ENCODE measurements at regions not wholly inside any gene's neighbourhood (a gene's known extent, or its start where the extent isn't known, plus 50 kb on each side); places are given as distances from the start of the nearest gene placed in this dataset.

- Histone ChIP-seq H3K4me3 (no peak overlapping the region), H3K27me3 (no peaks in the 10 kb centered on the region), H3K27ac (no peak overlapping the region), H3K4me1 (no peaks in the 10 kb centered on the region), H3K36me3 (no peaks in the 10 kb centered on the region), H3K9me3 (no peaks in the 10 kb centered on the region)
- TF ChIP-seq, protein P1, sequence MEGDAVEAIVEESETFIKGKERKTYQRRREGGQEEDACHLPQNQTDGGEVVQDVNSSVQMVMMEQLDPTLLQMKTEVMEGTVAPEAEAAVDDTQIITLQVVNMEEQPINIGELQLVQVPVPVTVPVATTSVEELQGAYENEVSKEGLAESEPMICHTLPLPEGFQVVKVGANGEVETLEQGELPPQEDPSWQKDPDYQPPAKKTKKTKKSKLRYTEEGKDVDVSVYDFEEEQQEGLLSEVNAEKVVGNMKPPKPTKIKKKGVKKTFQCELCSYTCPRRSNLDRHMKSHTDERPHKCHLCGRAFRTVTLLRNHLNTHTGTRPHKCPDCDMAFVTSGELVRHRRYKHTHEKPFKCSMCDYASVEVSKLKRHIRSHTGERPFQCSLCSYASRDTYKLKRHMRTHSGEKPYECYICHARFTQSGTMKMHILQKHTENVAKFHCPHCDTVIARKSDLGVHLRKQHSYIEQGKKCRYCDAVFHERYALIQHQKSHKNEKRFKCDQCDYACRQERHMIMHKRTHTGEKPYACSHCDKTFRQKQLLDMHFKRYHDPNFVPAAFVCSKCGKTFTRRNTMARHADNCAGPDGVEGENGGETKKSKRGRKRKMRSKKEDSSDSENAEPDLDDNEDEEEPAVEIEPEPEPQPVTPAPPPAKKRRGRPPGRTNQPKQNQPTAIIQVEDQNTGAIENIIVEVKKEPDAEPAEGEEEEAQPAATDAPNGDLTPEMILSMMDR (IDR thresholded peaks at IDR 0.05): no peak
- TF ChIP-seq POLR2AphosphoS5 (IDR thresholded peaks at IDR 0.05): no peak
- no peak for TF ChIP-seq POLR2A (IDR thresholded peaks at IDR 0.05)
- intact Hi-C loops (cut with DNase I; ENCODE audit: low total_unique reads): no loop called here
- no peak for DNase-seq (ENCODE audit: low spot score in 2 of 2)
Measured at GRCh38 chr21:14836950-14837349, 227.8 kb downstream of the NRIP1 start.

DNA sequence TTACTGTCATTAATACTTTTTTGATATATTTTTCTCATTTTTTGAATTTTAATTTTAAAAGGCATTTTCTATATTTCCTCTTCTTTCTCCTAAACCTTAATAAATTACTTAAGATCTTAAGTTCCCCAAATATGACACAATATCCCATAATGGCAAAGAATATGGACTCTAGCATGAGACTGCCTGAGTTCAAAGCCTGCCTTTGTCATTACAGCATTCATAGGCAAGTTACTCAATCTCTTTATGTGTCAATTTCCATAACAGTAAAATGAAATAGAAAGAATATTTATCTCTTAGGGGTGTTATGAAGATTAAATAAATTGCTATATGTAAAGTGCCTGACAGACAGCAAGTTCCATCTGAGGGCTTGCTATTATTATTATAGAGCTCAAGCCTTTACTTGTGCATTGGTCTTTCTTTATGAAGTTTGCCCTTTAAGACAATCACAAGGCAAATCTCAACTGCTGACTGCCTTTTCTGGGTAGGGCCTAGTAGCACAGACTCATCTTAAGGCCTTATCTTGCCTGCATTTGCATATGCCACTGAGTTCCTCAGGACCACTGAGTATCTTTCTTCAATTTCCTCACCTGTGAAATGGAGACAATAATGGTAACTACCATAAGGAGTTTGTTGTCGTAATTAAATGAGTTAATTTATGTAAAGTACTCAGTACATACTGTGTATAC lies 231.0 kb downstream of the NRIP1 start:
- Histone ChIP-seq H3K27me3 (no peaks in the 10 kb centered on the region), H3K27ac (no peak overlapping the region), H3K9me3 (no peaks in the 10 kb centered on the region), H3K36me3 (no peaks in the 10 kb centered on the region), H3K4me3 (no peak overlapping the region), H3K4me1 (no peaks in the 10 kb centered on the region)
- TF ChIP-seq POLR2AphosphoS5 (IDR thresholded peaks at IDR 0.05): no peak
- TF ChIP-seq, protein P1 (IDR thresholded peaks at IDR 0.05): no peak
- TF ChIP-seq POLR2A (IDR thresholded peaks at IDR 0.05): no peak
- no peak for DNase-seq (ENCODE audit: low spot score in 2 of 2)
- intact Hi-C loops (cut with DNase I; ENCODE audit: low total_unique reads): no loop called here

GRCh38 chr21:14833241-14833640 lies 231.6 kb downstream of the NRIP1 start:
- H3K4me3 ChIP-seq: no peak overlapping the region
- DNase-seq (ENCODE audit: low spot score in 2 of 2): no peak
- TF ChIP-seq, protein P1 (IDR thresholded peaks at IDR 0.05): no peak
- TF ChIP-seq POLR2A (IDR thresholded peaks at IDR 0.05) (no peak), POLR2AphosphoS5 (IDR thresholded peaks at IDR 0.05) (no peak)
- H3K4me1 ChIP-seq: no peaks in the 10 kb centered on the region
- no peaks in the 10 kb centered on the region for H3K27me3 ChIP-seq
- no peaks in the 10 kb centered on the region for H3K9me3 ChIP-seq
- no peak overlapping the region for H3K27ac ChIP-seq
- no peaks in the 10 kb centered on the region for H3K36me3 ChIP-seq
- intact Hi-C loops (cut with DNase I; ENCODE audit: low total_unique reads): no loop called here

DNA sequence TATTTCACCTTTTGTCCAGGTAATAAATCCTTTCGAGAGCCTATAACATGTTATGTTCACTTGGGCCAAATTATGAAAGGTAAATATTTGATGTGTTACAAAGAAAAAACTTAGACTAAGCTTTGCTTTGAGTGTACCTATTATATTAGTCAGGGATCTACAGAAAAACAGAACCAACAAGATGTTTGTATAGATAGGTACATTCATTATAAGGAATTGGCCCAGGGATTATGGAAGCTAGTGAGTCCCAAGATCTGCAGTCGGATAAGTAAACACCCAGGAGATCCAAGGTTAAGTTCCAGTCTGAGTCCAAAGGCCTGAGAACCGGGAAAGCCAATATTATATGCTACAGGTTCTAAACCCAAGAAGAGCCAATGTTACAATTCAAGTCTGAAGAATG lies 234.5 kb downstream of the NRIP1 start:
- Histone ChIP-seq H3K36me3 (no peaks in the 10 kb centered on the region), H3K27ac (no peak overlapping the region), H3K27me3 (no peaks in the 10 kb centered on the region), H3K4me3 (no peak overlapping the region), H3K9me3 (no peaks in the 10 kb centered on the region), H3K4me1 (no peaks in the 10 kb centered on the region)
- DNase-seq (ENCODE audit: low spot score in 2 of 2): no peak
- TF ChIP-seq, protein P1 (IDR thresholded peaks at IDR 0.05): no peak
- no peak for TF ChIP-seq POLR2A (IDR thresholded peaks at IDR 0.05)
- TF ChIP-seq POLR2AphosphoS5 (IDR thresholded peaks at IDR 0.05): no peak
- intact Hi-C loops (cut with DNase I; ENCODE audit: low total_unique reads): no loop called here

DNA sequence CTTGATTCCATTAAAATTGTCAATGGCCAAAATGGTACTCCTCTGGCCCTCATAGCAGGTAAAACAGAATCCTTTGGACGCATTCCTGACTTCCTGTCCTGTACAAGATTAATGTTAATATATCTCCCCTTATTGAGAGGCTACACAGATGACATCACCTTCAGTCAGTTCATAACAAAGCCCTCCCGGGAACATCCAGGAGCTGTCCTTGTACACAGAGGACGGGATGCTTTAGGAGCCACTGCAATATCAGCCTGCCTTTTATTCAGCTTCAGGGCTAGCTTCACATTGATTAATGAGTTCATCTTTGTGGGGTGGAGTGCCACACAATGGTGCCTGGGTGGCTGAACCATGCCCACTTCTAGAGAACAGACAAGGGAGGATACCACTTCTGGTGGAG lies 235.1 kb downstream of the NRIP1 start:
- intact Hi-C loops (cut with DNase I; ENCODE audit: low total_unique reads): no loop called here
- Histone ChIP-seq H3K27ac (no peak overlapping the region), H3K36me3 (no peaks in the 10 kb centered on the region), H3K4me3 (no peak overlapping the region), H3K27me3 (no peaks in the 10 kb centered on the region), H3K9me3 (no peaks in the 10 kb centered on the region), H3K4me1 (no peaks in the 10 kb centered on the region)
- no peak for DNase-seq (ENCODE audit: low spot score in 2 of 2)
- TF ChIP-seq, protein P1 (IDR thresholded peaks at IDR 0.05): no peak
- no peak for TF ChIP-seq POLR2A (IDR thresholded peaks at IDR 0.05)
- no peak for TF ChIP-seq POLR2AphosphoS5 (IDR thresholded peaks at IDR 0.05)
